ENCODE measurements at regions not wholly inside any gene's neighbourhood (a gene's known extent, or its start where the extent isn't known, plus 50 kb on each side); places are given as distances from the start of the nearest gene placed in this dataset.
A peak's percentile ranks its signal among the peaks of the same experiment; 100 is the strongest.

DNA sequence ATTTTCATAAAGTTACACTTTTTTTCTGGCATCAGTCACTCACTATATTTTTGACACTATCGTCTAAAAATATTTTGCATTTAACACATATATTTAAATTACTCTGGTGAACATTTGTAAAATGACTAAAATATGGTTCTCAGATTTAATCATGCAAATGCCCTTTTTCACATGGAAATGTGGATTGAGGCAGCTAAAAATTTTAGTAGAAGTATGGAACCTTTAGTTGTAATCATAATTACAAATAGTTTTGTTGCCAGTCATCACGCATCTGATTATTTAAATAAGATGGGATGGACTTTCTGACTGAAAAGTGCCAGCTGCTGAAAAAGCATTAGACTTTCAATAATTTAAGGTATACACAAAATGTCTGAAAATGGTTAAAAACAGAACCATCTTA is 119.3 kb downstream of the PDHA2 start:
- Histone ChIP-seq H3K9me3 (ENCODE audit: low read depth, low read length) (no peaks in the 10 kb centered on the region), H3K4me1 (ENCODE audit: insufficient read depth, low read length) (no peaks in the 10 kb centered on the region), H4K20me1 (ENCODE audit: insufficient read depth, low read length) (no peaks in the 10 kb centered on the region), H3K4me2 (ENCODE audit: insufficient read depth, low read length) (no peak overlapping the region), H3K36me3 (ENCODE audit: insufficient read depth, low read length) (no peaks in the 10 kb centered on the region), H2AFZ (ENCODE audit: low read length) (no peak overlapping the region), H3K27me3 (ENCODE audit: insufficient read depth, low read length) (no peaks in the 10 kb centered on the region), H3K4me3 (ENCODE audit: insufficient read depth, low read length) (no peak overlapping the region), H3K79me2 (ENCODE audit: insufficient read depth, low read length) (no peaks in the 10 kb centered on the region), H3K27ac (ENCODE audit: low read depth, low read length) (no peak overlapping the region)
- no peak for DNase-seq (ENCODE audit: insufficient read length, low spot score, missing footprints)
- TF ChIP-seq, protein P1, sequence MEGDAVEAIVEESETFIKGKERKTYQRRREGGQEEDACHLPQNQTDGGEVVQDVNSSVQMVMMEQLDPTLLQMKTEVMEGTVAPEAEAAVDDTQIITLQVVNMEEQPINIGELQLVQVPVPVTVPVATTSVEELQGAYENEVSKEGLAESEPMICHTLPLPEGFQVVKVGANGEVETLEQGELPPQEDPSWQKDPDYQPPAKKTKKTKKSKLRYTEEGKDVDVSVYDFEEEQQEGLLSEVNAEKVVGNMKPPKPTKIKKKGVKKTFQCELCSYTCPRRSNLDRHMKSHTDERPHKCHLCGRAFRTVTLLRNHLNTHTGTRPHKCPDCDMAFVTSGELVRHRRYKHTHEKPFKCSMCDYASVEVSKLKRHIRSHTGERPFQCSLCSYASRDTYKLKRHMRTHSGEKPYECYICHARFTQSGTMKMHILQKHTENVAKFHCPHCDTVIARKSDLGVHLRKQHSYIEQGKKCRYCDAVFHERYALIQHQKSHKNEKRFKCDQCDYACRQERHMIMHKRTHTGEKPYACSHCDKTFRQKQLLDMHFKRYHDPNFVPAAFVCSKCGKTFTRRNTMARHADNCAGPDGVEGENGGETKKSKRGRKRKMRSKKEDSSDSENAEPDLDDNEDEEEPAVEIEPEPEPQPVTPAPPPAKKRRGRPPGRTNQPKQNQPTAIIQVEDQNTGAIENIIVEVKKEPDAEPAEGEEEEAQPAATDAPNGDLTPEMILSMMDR (IDR thresholded peaks at IDR 0.05; ENCODE audit: extremely low read depth, low read depth, low read length): no peak

DNA sequence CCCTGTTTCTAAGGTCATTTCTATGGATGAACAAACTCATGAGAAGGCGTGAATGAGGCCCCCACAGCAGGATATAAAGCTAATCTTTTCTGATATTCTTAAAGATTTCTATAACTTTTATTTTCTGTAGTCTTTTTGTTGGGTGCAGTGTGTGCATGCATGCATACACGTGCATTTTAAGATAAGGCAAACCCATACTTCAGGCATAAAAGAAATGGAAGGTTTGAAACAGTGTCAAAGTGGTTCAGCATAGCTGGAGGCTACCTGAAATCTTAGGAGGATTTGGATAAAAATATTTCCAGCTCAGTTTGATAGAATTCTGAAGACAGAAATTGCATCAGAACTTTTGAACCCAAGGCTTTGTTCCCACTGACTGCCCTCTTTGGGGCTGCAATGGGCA is 119.7 kb downstream of the PDHA2 start:
- Histone ChIP-seq H3K4me2 (ENCODE audit: insufficient read depth, low read length) (no peak overlapping the region), H3K27me3 (ENCODE audit: insufficient read depth, low read length) (no peaks in the 10 kb centered on the region), H3K4me1 (ENCODE audit: insufficient read depth, low read length) (no peaks in the 10 kb centered on the region), H3K36me3 (ENCODE audit: insufficient read depth, low read length) (no peaks in the 10 kb centered on the region), H3K79me2 (ENCODE audit: insufficient read depth, low read length) (no peaks in the 10 kb centered on the region), H3K9me3 (ENCODE audit: low read depth, low read length) (no peaks in the 10 kb centered on the region), H3K27ac (ENCODE audit: low read depth, low read length) (no peak overlapping the region), H2AFZ (ENCODE audit: low read length) (no peak overlapping the region), H4K20me1 (ENCODE audit: insufficient read depth, low read length) (no peaks in the 10 kb centered on the region), H3K4me3 (ENCODE audit: insufficient read depth, low read length) (no peak overlapping the region)
- no peak for DNase-seq (ENCODE audit: insufficient read length, low spot score, missing footprints)
- TF ChIP-seq, protein P1 (IDR thresholded peaks at IDR 0.05; ENCODE audit: extremely low read depth, low read depth, low read length): no peak

DNA sequence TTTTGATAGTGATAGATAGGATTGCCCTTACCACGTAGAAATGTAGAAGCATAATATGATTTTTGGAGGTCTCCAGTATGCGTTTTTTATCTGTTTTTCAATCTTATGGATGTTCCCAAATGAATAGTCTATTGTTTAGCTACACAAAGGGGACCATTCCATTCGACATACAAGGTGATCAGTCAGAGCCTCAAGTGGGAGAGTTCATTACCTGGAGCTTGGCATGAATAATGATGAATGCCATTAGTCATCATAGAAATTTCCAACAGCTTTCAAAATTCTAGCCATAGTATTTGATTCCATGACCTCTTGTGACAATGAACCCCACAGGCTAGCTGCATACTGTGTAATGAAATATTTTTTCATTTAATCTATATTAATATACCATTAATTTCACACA is 123.6 kb downstream of the PDHA2 start:
- Histone ChIP-seq H3K79me2 (ENCODE audit: insufficient read depth, low read length) (no peaks in the 10 kb centered on the region), H3K4me3 (ENCODE audit: insufficient read depth, low read length) (no peak overlapping the region), H3K27ac (ENCODE audit: low read depth, low read length) (no peak overlapping the region), H4K20me1 (ENCODE audit: insufficient read depth, low read length) (no peaks in the 10 kb centered on the region), H3K4me1 (ENCODE audit: insufficient read depth, low read length) (no peaks in the 10 kb centered on the region), H3K9me3 (ENCODE audit: low read depth, low read length) (no peaks in the 10 kb centered on the region), H3K36me3 (ENCODE audit: insufficient read depth, low read length) (no peaks in the 10 kb centered on the region), H2AFZ (ENCODE audit: low read length) (no peak overlapping the region), H3K27me3 (ENCODE audit: insufficient read depth, low read length) (no peaks in the 10 kb centered on the region), H3K4me2 (ENCODE audit: insufficient read depth, low read length) (no peak overlapping the region)
- no peak for DNase-seq (ENCODE audit: insufficient read length, low spot score, missing footprints)
- TF ChIP-seq, protein P1 (IDR thresholded peaks at IDR 0.05; ENCODE audit: extremely low read depth, low read depth, low read length): no peak

DNA sequence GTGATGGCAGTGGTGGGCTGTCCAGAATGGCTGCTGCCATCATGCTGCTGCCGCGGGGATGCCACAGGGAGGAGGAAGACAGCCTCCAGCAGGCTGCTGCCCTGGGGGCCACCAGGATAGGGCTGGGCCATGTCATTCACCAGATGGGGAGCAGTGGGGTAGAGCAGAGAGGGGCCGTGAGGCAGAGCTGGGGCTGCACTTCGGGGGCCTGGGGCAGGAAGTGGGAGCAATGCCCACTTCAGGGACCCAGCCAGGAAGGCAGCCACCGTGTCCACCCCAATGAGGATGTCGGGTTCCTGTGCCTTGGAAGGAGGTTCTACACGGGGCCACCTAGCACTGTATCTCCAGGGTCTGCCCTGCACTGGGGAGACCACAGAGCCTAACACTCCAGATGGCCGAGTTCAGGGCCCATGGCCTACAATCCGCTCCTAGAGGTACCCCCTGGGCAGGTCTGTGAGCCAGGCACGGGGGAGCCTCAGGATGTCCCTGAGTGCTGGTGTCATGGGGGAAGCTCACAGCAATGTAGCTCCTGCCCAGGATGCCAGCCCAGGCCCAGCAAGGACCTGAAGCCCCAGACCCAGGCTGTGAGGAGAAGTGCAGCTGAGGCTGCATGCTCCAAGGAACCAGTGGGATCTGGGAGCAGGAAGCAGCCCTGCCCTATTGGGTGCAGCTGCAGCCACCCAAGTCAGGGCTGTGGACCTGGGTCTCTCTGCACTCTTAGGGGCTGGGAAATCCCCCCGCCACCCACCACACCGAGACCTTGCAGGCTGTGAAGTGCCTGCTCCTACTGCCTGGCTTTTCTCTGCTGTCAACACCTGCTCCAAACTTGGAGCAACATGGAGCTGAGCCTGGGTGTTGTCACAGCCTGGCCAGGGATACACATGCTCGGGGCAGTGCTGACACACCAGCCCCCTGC is 140.3 kb downstream of the PDHA2 start:
- H2AFZ ChIP-seq (ENCODE audit: low read length): no peak overlapping the region
- no peaks in the 10 kb centered on the region for H3K4me1 ChIP-seq (ENCODE audit: insufficient read depth, low read length)
- no peak overlapping the region for H3K27ac ChIP-seq (ENCODE audit: low read depth, low read length)
- no peak overlapping the region for H3K4me2 ChIP-seq (ENCODE audit: insufficient read depth, low read length)
- H3K79me2 ChIP-seq (ENCODE audit: insufficient read depth, low read length): no peaks in the 10 kb centered on the region
- TF ChIP-seq, protein P1 (IDR thresholded peaks at IDR 0.05; ENCODE audit: extremely low read depth, low read depth, low read length): no peak
- H3K9me3 ChIP-seq (ENCODE audit: low read depth, low read length): no peaks in the 10 kb centered on the region
- H3K36me3 ChIP-seq (ENCODE audit: insufficient read depth, low read length): no peaks in the 10 kb centered on the region
- no peaks in the 10 kb centered on the region for H3K27me3 ChIP-seq (ENCODE audit: insufficient read depth, low read length)
- H4K20me1 ChIP-seq (ENCODE audit: insufficient read depth, low read length): no peaks in the 10 kb centered on the region
- no peak overlapping the region for H3K4me3 ChIP-seq (ENCODE audit: insufficient read depth, low read length)
- DNase-seq (ENCODE audit: insufficient read length, low spot score, missing footprints): peak; percentile 0
